Hindlimb muscle (tissue), 1 donor: ENCODE measurements at regions not wholly inside any gene's neighbourhood (a gene's known extent, or its start where the extent isn't known, plus 50 kb on each side); places are given as distances from the start of the nearest gene placed in this dataset.
"Not testable (repeated sequence)": the region's sequence is repeated elsewhere in the genome, so short reads cannot be mapped to it uniquely, and the experiment has no call there.

Source experiments
- DNase-seq: peaks from one replicate; pipeline ENCODE4 v3.0.0-alpha.2; 2013

GRCh38 chr15:31696509-31696908 is 333.8 kb upstream of the CHRNA7 start:
- not testable (repeated sequence) for DNase-seq

- not testable (repeated sequence) for DNase-seq
Observed at GRCh38 chr15:31705076-31705678, 325.1 kb upstream of the CHRNA7 start.

GRCh38 chr15:31707944-31708702 is 322.2 kb upstream of the CHRNA7 start:
- not testable (repeated sequence) for DNase-seq

DNA sequence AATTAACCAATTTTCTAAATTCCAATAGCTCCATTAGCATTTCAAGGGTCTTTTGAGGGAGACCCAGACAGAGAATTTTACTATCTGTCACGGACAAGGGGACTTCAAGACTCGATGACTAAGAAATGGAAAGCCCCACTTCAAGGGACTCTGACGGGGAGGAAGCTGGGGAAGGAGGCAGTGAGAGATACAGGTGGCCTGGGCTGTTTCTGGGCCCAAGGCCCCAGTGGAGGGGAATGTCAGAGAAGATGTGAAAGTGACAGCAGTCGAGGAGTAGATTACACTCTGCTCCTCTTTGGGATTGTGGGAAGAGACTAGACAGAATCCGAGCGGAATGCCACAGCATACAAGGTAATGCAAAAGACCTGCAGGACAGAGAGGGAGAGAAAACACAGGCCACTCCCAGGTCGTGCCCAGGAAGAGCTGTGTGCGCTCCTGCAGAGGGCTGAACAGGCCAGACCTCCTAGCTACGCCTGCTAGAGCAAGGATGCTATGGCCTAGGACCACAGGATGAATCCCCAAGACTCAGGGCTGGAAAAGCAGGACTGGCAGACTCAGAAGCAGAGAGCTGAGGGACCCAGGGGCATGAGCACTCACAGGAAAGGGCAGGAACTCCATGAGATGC is 321.5 kb upstream of the CHRNA7 start:
- not testable (repeated sequence) for DNase-seq

- not testable (repeated sequence) for DNase-seq
Observed at GRCh38 chr15:31709479-31709878, 320.8 kb upstream of the CHRNA7 start.

DNA sequence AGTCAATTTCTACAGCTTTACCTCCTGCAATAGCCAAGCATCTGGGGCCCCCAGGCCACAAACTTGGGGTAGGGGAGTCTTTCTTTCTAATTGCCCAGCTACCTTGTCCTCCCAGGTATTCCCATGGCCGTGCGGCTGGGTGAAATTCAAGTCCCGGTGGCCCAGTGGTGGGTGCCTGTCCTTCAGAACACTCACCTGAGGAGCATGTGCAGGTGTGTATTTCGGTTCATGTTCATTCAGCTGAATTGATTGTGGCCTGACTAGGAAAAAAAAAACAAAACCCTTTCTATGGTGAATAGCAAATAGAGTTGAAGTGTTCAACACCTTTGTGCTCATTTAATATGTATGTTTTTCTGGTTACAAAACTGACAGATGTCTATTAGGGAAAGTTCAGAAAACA is 319.5 kb upstream of the CHRNA7 start:
- not testable (repeated sequence) for DNase-seq

GRCh38 chr15:31715208-31715607 is 315.1 kb upstream of the CHRNA7 start:
- not testable (repeated sequence) for DNase-seq

DNA sequence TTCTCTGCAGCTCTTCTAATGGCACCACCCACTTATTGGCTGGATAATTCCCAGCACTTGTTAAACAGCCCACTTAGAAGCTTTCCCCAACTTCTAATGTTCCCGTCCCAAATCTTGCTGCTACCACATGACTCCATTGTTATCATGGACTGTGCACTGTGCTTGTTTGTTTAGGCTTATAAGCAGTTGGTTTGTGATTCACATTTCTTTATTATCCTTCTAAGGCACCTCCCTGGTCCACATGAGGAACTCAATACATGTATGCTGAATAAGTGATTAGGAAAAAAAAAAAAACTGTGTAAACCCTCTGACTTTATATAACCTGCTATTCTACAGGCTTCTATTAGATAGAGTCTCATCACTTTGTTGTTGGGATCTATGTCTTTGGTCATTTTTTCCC is 311.7 kb upstream of the CHRNA7 start:
- DNase-seq: not testable (repeated sequence)

DNA sequence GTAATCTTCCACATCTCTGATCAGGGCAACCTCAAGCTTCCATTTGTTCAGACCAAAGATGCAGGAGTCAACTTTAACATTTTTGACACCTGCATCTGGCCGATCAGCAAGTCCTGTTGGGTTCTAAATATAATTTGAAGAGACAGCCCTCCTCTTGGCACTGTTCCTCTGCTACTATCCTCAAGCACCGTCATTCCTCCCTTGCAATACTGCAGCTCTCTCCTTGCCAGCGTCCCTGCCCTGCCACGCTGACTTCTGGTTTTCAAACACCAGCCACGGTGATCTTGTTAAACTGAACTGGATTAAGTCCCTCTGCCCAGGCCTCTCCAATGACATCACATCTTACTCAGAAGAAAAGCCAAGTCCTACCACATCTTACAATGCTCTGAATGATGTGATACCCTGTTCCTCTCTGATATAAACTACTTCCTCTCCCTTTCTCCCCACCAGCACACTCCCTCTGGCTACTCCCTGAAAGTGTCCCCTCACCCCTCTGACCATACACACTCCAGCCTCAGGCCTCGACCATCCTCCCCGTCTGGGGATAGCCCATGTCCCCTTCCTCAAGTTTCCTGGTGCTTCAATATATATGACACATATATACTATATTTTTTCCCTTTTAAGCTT is 310.8 kb upstream of the CHRNA7 start:
- DNase-seq: not testable (repeated sequence)

GRCh38 chr15:31723019-31723418 is 307.3 kb upstream of the CHRNA7 start:
- not testable (repeated sequence) for DNase-seq

DNA sequence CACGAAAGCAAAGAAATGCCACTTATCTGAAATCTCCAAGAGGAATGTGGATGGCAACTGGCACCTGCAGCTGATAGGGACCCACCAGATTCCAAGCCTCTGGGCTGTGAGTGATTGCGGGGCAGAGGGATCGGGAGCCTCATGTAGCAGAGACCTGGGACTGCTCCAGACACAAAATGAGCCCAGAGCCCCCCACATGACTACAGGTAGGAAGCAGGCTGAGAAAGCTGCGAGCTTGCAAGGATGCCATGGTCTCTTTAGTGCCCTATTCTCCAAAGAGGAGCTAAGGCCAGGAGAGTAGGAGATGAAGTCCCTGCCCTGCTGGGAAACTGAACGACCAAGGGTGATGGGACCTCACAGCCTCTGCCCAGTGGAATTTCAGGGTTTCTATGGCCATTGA is 305.4 kb upstream of the CHRNA7 start:
- not testable (repeated sequence) for DNase-seq

- not testable (repeated sequence) for DNase-seq
Observed at GRCh38 chr15:31725619-31726018, 304.7 kb upstream of the CHRNA7 start.

DNA sequence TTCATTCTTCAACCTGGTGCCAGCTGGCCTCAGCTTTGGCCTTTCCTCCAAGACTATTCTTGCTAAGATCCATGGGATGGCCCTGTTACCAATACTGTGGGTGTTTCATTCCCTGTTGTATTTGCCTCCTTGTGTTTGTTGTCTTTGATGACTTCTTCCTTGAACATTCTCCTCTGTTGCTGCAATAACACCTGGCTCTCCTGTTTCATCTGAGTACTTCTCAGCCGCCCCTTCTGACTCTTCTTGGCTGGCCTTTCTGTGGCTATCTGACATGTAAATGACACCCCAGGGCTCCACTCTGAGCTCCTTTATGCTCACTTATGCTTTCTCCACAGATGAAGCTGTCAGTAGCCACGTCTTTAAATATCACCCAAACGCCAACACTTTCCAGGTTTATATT is 302.7 kb upstream of the CHRNA7 start:
- no peak for DNase-seq

DNA sequence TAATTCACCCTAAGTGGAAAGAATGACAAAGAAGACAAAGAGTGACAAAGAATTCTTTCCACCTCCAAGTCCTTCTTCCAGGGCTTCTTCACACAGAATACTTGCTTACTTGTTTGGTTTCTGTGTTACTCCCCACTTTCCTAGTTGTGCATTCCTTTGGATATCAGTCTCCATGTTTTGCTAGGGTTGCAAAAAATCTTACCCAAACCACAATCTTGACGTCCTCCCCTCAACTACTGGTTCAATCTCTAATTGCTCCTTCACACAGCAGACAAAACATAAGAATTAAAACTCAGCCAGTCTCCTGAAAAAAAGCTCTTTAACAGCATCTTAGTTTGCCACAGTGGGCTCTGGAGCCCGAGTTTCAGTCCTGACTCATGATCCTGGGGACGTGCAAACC is 297.6 kb upstream of the CHRNA7 start:
- no peak for DNase-seq

DNA sequence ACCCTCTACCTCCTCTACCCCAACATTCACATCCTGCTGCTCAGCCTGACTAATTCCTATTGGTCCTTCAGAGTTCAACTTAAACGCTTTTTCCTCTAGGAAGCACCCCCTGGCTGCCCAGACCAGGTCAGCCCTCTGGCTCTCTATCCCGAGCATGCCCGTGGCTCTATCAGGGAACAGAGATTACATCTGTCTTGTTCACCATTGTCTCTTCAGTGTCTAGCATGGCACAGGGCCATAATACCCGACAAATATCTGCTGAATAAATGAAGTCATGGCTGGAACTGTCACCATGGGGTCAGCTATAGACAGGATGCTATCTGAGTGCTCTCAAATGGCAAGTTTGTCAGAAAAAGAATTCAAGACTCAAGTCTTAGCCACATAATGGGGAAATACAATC is 296.9 kb upstream of the CHRNA7 start:
- DNase-seq: no peak

GRCh38 chr15:31740203-31740602 is 290.1 kb upstream of the CHRNA7 start:
- DNase-seq: no peak

DNA sequence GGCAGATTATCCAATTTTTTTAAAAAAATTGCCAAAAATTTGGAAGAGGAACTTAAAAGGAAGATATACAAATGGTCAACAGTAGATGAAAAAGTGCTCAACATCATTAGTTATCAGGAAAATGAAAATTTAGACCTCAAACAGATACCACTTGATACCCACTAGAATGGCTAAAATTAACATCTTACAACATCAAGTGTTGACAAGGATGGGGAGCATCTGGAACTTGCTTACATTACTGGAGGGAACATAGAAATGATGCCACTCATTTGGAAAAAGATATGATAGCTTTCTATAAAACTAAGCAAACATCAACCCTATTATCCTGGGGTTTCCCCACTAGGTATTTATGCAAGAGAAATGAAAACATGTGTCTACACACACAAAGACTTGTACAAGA is 284.5 kb upstream of the CHRNA7 start:
- DNase-seq: no peak

- DNase-seq: no peak
Observed at GRCh38 chr15:31752065-31752762, 278.1 kb upstream of the CHRNA7 start.

DNA sequence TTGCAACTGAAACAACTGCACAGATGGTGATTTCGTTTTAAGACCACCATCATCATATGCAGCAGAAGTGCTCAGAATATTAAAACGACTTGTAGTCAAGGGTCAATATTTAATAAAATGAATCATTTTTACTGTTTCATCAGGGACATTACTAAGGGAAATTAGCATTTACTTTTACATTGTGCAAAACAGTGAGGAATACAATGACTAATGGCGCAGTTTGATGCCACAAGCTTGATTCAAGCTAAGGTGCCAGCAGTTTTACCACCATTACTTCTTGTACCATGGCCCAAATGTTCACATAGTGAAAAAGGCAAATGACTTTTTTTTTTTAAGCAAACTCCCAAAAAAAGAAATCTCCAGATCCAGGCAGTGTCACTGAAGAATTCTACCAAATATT is 277.4 kb upstream of the CHRNA7 start:
- DNase-seq: no peak

- peak; percentile 19 for DNase-seq
Observed at GRCh38 chr15:31758126-31758525, 272.2 kb upstream of the CHRNA7 start.

GRCh38 chr15:31768055-31768454 is 262.3 kb upstream of the CHRNA7 start:
- no peak for DNase-seq

- DNase-seq: no peak
Observed at GRCh38 chr15:31774045-31774444, 256.3 kb upstream of the CHRNA7 start.

DNA sequence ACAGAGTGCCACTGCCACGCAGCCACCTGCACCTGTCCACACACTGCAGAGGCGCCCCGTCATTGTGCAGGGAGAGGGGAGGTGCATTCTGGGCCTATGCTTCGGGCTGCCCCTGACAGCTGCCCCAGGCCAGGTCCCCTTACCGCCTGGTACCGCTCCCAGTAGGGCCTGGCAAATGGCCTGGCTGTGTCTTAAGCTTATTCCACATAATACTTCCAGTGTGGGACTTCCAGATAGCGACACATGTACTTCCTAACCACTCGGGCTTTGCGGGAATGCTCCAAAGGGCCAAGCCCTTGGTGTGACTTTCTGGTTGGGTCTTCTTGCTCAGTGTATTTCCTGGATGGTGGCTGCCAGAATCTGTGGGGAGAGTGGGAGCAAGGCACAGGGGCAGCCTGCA is 254.3 kb upstream of the CHRNA7 start:
- no peak for DNase-seq
